OCI-LY3 (cell line): ENCODE measurements at regions not wholly inside any gene's neighbourhood (a gene's known extent, or its start where the extent isn't known, plus 50 kb on each side); places are given as distances from the start of the nearest gene placed in this dataset.

Experiments
- CTCF ChIP-seq: fragments of 200-600, 300-600 bp; sonication (generic); IDR thresholded peaks from 2 replicates; pipeline ENCODE4 v1.5.1; 2014; ENCODE audit warnings: antibody characterized with exemption, low read length, low read depth
- EZH2phosphoT487 ChIP-seq: fragments of 200-600 bp; shearing (Covaris generic); IDR thresholded peaks from 2 replicates; pipeline ENCODE4 v1.6.1; 2018; ENCODE audit warnings: antibody characterized with exemption, mixed run types, low read depth

- TF ChIP-seq CTCF (no peak), EZH2phosphoT487 (no peak)
Measured at GRCh38 chrX:7223271-7223670, 75.3 kb upstream of the PUDP start.
